K562 (cell line): ENCODE measurements at regions not wholly inside any gene's neighbourhood (a gene's known extent, or its start where the extent isn't known, plus 50 kb on each side); places are given as distances from the start of the nearest gene placed in this dataset.

Source experiments
- ATAC-seq: fragments of 200-7000 bp; cut with Tn5 transposase; 3 replicates; pipeline ENCODE4 v1.9.1; 2020; ENCODE audit warnings: moderate library complexity
- BruUV-seq: library from RNA; stranded (reverse); fragments of 400-500 nt; replicated peaks from 2 replicates; lab custom pipeline; 2021; lab: Mats Ljungman, UMichigan
- CTCF ChIA-PET: fragments of 300-600 bp; formaldehyde crosslinking; extraction: SDS; loops from one replicate; lab custom pipeline; 2021; ENCODE audit warnings: low intra/inter-chr PET ratio; lab: Yijun Ruan, JAX
- POLR2A ChIA-PET: fragments of 300-600, 350-650 bp; sonication (Branson Sonifier 250); formaldehyde crosslinking; extraction: SDS; loops from one replicate; lab custom pipeline; 2021; ENCODE audit warnings: antibody characterized with exemption, inconsistent platforms; lab: Yijun Ruan, JAX
- DNase-seq, 4 experiments: peaks; one replicate each; pipeline versions ENCODE4 v3.0.0 to v3.0.0-alpha.2; 2011 to 2018; ENCODE audit warnings: low spot score in 3 of 4, mixed read lengths in 3 of 4; ENCODE audit errors: extremely low read depth in 1 of 4
- FAIRE-seq: peaks from 2 replicates; lab custom pipeline; 2011; peaks lifted over from hg19 to GRCh38; lab: Jason Lieb, UNC
- H2AFZ ChIP-seq: 2 replicates; pipeline ENCODE4 v1.6.0; 2011; ENCODE audit warnings: low read depth, low read length, control low read depth, inconsistent platforms
- H3K27ac ChIP-seq: fragments of 200-600 bp; 3 replicates; pipeline ENCODE4 v1.8.0; 2011; ENCODE audit warnings: low read depth, mild to moderate bottlenecking, control low read depth, inconsistent platforms, low read length, moderate library complexity, mixed read lengths; ENCODE audit errors: extremely low read depth
- H3K27me3 ChIP-seq, 2 experiments: fragments of 300-600 bp in 1 of 2; 2 replicates in 1 of 2; 3 replicates in 1 of 2; pipeline versions ENCODE4 v1.6.0 to v1.8.0; 2011; ENCODE audit warnings: inconsistent platforms in 2 of 2, low read length in 2 of 2, mild to moderate bottlenecking in 1 of 2, mixed read lengths in 1 of 2, moderate library complexity in 1 of 2; ENCODE audit not compliant: control insufficient read depth in 2 of 2, insufficient read depth in 2 of 2
- H3K36me3 ChIP-seq: fragments of 300-600 bp; 3 replicates; pipeline ENCODE4 v1.8.0; 2011; ENCODE audit warnings: mild to moderate bottlenecking, low read length, inconsistent platforms; ENCODE audit not compliant: control insufficient read depth, insufficient read depth
- H3K4me1 ChIP-seq, 2 experiments: fragments of 200-600 bp in 1 of 2; replicated peaks in 1 of 2; 2 replicates in 1 of 2; 3 replicates in 1 of 2; pipeline versions ENCODE4 v1.5.1 to v1.8.0; 2011; ENCODE audit warnings: inconsistent platforms in 2 of 2, low read length in 2 of 2, mild to moderate bottlenecking in 1 of 2, mixed read lengths in 1 of 2, moderate library complexity in 1 of 2; ENCODE audit not compliant: control insufficient read depth in 2 of 2, insufficient read depth in 2 of 2
- H3K4me2 ChIP-seq: 2 replicates; pipeline ENCODE4 v1.6.1; 2011; ENCODE audit warnings: low read length, control low read depth, inconsistent platforms, mixed read lengths; ENCODE audit not compliant: insufficient read depth
- H3K4me3 ChIP-seq: fragments of 200-600 bp; sonication (generic), shearing (Covaris generic); 2 replicates; pipeline ENCODE4 v1.5.1; 2016; ENCODE audit warnings: control low read depth, inconsistent platforms
- H3K79me2 ChIP-seq: fragments of 200-600 bp; 3 replicates; pipeline ENCODE4 v1.8.0; 2011; ENCODE audit warnings: low read length, inconsistent platforms; ENCODE audit not compliant: control insufficient read depth, insufficient read depth
- H3K9ac ChIP-seq, 2 experiments: 2 replicates each; pipeline versions ENCODE4 v1.6.0 to v1.6.1; 2011; ENCODE audit warnings: low read depth in 2 of 2, low read length in 2 of 2, control low read depth in 1 of 2, inconsistent platforms in 1 of 2, mild to moderate bottlenecking in 1 of 2, mixed read lengths in 1 of 2; ENCODE audit not compliant: insufficient read depth in 1 of 2
- H3K9me1 ChIP-seq: one replicate; pipeline ENCODE4 v1.6.0; 2011; ENCODE audit warnings: inconsistent platforms, mild to moderate bottlenecking, low read length, moderate library complexity; ENCODE audit not compliant: control insufficient read depth, insufficient read depth
- H3K9me3 ChIP-seq: replicated peaks from 2 replicates; pipeline ENCODE4 v1.5.1; 2011; ENCODE audit warnings: low read depth, low read length, inconsistent platforms; ENCODE audit not compliant: control insufficient read depth, insufficient read depth
- H4K20me1 ChIP-seq: replicated peaks from 2 replicates; pipeline ENCODE4 v1.6.1; 2011; ENCODE audit warnings: low read length, inconsistent platforms, mixed read lengths; ENCODE audit not compliant: control insufficient read depth, insufficient read depth
- ARID1B ChIP-seq: fragments of 450-650 bp; IDR thresholded peaks from 2 replicates; pipeline ENCODE4 v1.6.1; 2016; ENCODE audit warnings: antibody characterized with exemption, mild to moderate bottlenecking, inconsistent platforms
- CBX5 ChIP-seq: IDR thresholded peaks from 2 replicates; pipeline ENCODE4 v1.6.1; 2014; ENCODE audit warnings: low read depth, borderline replicate concordance
- CSDE1 ChIP-seq, 2 experiments: fragments of 450-650 bp; IDR thresholded peaks; 2 replicates each; pipeline ENCODE4 v1.6.1; 2016; ENCODE audit warnings: mild to moderate bottlenecking in 1 of 2
- CTBP1 ChIP-seq: fragments of 450-650 bp; IDR thresholded peaks from 2 replicates; pipeline ENCODE4 v1.6.1; 2016; ENCODE audit warnings: borderline replicate concordance
- ELF4 ChIP-seq: fragments of 450-650 bp; formaldehyde crosslinking; IDR thresholded peaks from 2 replicates; pipeline ENCODE4 v1.4.0; 2022; ENCODE audit warnings: missing genetic modification characterization
- MTA1 ChIP-seq: fragments of 450-650 bp; IDR thresholded peaks from 2 replicates; pipeline ENCODE4 v1.6.1; 2017; ENCODE audit warnings: borderline replicate concordance
- NFATC3 ChIP-seq: fragments of 450-650 bp; IDR thresholded peaks from 2 replicates; pipeline ENCODE4 v1.6.1; 2017; ENCODE audit warnings: mild to moderate bottlenecking
- RAD21 ChIP-seq, 2 experiments: fragments of 250-450 bp in 1 of 2; fragments of 450-650 bp in 1 of 2; sonication (Bioruptor Pico) in 1 of 2; formaldehyde crosslinking in 1 of 2; IDR thresholded peaks in 1 of 2; conservative IDR thresholded peaks in 1 of 2; 2 replicates each; pipeline versions ENCODE4 v1.4.0 to v1.8.0; 2020 to 2022; ENCODE audit warnings: mild to moderate bottlenecking in 2 of 2, moderate library complexity in 1 of 2
- SRSF3 ChIP-seq: fragments of 200-400 bp; formaldehyde crosslinking; IDR thresholded peaks from 2 replicates; pipeline ENCODE4 v1.6.1; 2016; ENCODE audit warnings: mild to moderate bottlenecking, low read length, moderate library complexity; ENCODE audit not compliant: insufficient read depth
- TCF3 ChIP-seq: sonication (generic); formaldehyde crosslinking; IDR thresholded peaks from 2 replicates; pipeline ENCODE4 v1.4.0; 2020; ENCODE audit warnings: mild to moderate bottlenecking, missing genetic modification reagents
- TEAD4 ChIP-seq, 2 experiments: sonication (generic) in 1 of 2; formaldehyde crosslinking in 1 of 2; IDR thresholded peaks; 2 replicates each; pipeline versions ENCODE4 v1.6.1 to v1.8.0; 2012 to 2022; ENCODE audit warnings: borderline replicate concordance in 1 of 2, inconsistent platforms in 1 of 2, low read length in 1 of 2, mild to moderate bottlenecking in 1 of 2, missing genetic modification reagents in 1 of 2
- WGBS: fragments of 100-300 bp; shearing (Covaris generic); methylation state at CpG from one replicate; pipeline ENCODE4 v1.1.6; 2016; ENCODE audit warnings: low coverage, mixed read lengths; ENCODE audit not compliant: insufficient coverage; ENCODE audit errors: missing lambda C conversion rate; 5-methylcytosine and 5-hydroxymethylcytosine counted together
- in situ Hi-C: fragments of 300-500 bp; cut with MboI; formaldehyde crosslinking; loops from 4 replicates; pipeline ENCODE4 v1.15.0; 2018; ENCODE audit warnings: inconsistent platforms, mixed read lengths
- intact Hi-C: fragments of 100-400 bp; cut with micrococcal nuclease; formaldehyde crosslinking; loops from 2 replicates; pipeline ENCODE4 v1.14.2; 2022
- TF ChIP-seq, protein P1 (sequence below): fragments of 250-450 bp; sonication (Bioruptor Pico); IDR thresholded peaks from 2 replicates; pipeline ENCODE4 v1.6.1; 2021; ENCODE audit warnings: mild to moderate bottlenecking
- TF ChIP-seq, protein P2 (sequence below): fragments of 450-650 bp; IDR thresholded peaks from 2 replicates; pipeline ENCODE4 v1.6.1; 2017; ENCODE audit warnings: antibody characterized with exemption, mild to moderate bottlenecking

DNA sequence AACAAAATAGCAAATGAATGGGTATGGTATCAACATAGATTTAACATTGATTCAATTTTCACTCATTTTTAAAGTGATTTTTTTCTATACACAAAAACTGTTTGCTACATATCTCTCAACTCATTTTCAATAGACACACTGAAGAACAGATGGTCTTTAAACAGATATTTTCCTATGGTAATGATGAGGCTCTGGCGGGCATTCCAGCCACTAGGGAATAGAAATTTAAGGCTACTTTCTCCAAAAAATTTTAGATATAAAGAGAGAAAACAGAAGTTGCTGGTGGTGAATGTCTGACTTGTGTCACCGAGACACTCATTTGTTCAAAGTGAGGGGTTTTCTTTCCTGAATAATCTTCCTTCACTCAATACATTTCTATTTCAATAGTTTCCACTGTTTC, 693.0 kb downstream of the ETS1 start:
- ATAC-seq (no peak), FAIRE-seq (no peak), DNase-seq (no peak)
- POLR2A ChIA-PET: no interaction called here
- H3K27me3 ChIP-seq: no peaks in the 10 kb centered on the region
- H3K9ac ChIP-seq: no peak overlapping the region
- H3K27ac ChIP-seq: no peak overlapping the region
- CTCF ChIA-PET: no interaction called here
- no peak overlapping the region for H3K4me3 ChIP-seq
- in situ Hi-C loops: no loop called here
- intact Hi-C loops: no loop called here
- H3K79me2 ChIP-seq: no peaks in the 10 kb centered on the region
- H3K4me1 ChIP-seq: no peaks in the 10 kb centered on the region
- H3K36me3 ChIP-seq: no peaks in the 10 kb centered on the region
- no TSS peak for BruUV-seq
- H3K9me3 ChIP-seq: no peaks in the 10 kb centered on the region
- H2AFZ ChIP-seq: no peak overlapping the region
- H3K9me1 ChIP-seq: no peaks in the 10 kb centered on the region
- no peak for TF ChIP-seq ARID1B
- H4K20me1 ChIP-seq: no peaks in the 10 kb centered on the region
- 0% methylated on average over 2 of the region's 2 CpGs for WGBS
- no peak overlapping the region for H3K4me2 ChIP-seq

DNA sequence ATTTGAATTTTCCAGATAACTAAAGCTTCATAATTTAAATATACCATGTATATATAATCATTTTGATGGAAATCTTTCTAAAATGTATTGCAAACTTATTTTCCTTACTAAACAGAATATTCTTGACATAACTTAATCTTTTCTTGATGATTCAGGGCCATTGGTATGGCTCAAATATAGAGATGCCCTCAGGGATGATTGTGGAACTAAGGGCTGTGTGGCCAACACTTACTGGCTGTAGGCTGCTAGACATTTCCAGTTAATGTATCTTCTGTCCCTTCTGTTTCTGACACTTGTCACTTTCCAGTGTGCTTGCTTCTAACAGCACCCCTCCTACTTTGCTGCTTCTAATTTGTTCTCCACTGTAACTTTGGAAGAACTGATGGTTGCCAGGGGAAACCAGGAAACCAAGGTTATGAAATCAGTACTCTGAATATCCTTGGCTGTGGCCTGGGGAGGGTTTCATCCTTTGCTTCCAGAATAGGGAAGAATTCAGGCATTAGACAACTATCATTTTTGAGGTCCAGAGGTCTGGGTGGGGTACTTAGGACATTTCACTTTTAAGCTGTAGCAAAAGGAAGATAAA, 697.2 kb downstream of the ETS1 start:
- H4K20me1 ChIP-seq: no peaks in the 10 kb centered on the region
- POLR2A ChIA-PET: no interaction called here
- no peaks in the 10 kb centered on the region for H3K79me2 ChIP-seq
- no peak for ATAC-seq
- no peaks in the 10 kb centered on the region for H3K9me1 ChIP-seq
- no TSS peak for BruUV-seq
- CTCF ChIA-PET: no interaction called here
- H3K36me3 ChIP-seq: no peaks in the 10 kb centered on the region
- no peaks in the 10 kb centered on the region for H3K9me3 ChIP-seq
- DNase-seq: no peak
- in situ Hi-C loops: no loop called here
- no peak for FAIRE-seq
- no peak overlapping the region for H3K4me2 ChIP-seq
- H3K4me3 ChIP-seq: no peak overlapping the region
- no peak overlapping the region for H2AFZ ChIP-seq
- H3K9ac ChIP-seq: no peak overlapping the region
- H3K27ac ChIP-seq: no peak overlapping the region
- intact Hi-C loops: no loop called here
- H3K27me3 ChIP-seq: no peaks in the 10 kb centered on the region
- no peaks in the 10 kb centered on the region for H3K4me1 ChIP-seq
- TF ChIP-seq, protein P1, sequence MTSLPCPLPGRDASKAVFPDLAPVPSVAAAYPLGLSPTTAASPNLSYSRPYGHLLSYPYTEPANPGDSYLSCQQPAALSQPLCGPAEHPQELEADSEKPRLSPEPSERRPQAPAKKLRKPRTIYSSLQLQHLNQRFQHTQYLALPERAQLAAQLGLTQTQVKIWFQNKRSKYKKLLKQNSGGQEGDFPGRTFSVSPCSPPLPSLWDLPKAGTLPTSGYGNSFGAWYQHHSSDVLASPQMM (CRISPR knock-in tag): no peak
- no peak for TF ChIP-seq CTBP1
- TF ChIP-seq NFATC3: no peak
- TF ChIP-seq, protein P2, sequence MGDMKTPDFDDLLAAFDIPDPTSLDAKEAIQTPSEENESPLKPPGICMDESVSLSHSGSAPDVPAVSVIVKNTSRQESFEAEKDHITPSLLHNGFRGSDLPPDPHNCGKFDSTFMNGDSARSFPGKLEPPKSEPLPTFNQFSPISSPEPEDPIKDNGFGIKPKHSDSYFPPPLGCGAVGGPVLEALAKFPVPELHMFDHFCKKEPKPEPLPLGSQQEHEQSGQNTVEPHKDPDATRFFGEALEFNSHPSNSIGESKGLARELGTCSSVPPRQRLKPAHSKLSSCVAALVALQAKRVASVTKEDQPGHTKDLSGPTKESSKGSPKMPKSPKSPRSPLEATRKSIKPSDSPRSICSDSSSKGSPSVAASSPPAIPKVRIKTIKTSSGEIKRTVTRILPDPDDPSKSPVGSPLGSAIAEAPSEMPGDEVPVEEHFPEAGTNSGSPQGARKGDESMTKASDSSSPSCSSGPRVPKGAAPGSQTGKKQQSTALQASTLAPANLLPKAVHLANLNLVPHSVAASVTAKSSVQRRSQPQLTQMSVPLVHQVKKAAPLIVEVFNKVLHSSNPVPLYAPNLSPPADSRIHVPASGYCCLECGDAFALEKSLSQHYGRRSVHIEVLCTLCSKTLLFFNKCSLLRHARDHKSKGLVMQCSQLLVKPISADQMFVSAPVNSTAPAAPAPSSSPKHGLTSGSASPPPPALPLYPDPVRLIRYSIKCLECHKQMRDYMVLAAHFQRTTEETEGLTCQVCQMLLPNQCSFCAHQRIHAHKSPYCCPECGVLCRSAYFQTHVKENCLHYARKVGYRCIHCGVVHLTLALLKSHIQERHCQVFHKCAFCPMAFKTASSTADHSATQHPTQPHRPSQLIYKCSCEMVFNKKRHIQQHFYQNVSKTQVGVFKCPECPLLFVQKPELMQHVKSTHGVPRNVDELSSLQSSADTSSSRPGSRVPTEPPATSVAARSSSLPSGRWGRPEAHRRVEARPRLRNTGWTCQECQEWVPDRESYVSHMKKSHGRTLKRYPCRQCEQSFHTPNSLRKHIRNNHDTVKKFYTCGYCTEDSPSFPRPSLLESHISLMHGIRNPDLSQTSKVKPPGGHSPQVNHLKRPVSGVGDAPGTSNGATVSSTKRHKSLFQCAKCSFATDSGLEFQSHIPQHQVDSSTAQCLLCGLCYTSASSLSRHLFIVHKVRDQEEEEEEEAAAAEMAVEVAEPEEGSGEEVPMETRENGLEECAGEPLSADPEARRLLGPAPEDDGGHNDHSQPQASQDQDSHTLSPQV: no peak
- no peak for TF ChIP-seq CBX5
- TF ChIP-seq TCF3: no peak
- TF ChIP-seq MTA1: no peak
- no peak for TF ChIP-seq CSDE1 (IDR thresholded peaks at IDR 0.05)
- no peak for TF ChIP-seq ELF4 (CRISPR knock-in tag)
- no peak for TF ChIP-seq RAD21 (CRISPR knock-in tag; conservative IDR thresholded peaks at IDR 0.05 in 1 of 2, IDR thresholded peaks at IDR 0.05 in 1 of 2)
- TF ChIP-seq TEAD4 (IDR thresholded peaks at IDR 0.05; ENCODE audit: low read length): no peak
- TF ChIP-seq TEAD4 (CRISPR knock-in tag; IDR thresholded peaks at IDR 0.05; ENCODE audit: borderline replicate concordance): no peak
- no peak for TF ChIP-seq SRSF3
